NCI-H345 treated with DMSO at 0.1 percent for 48 hours (cell line): ENCODE measurements at regions not wholly inside any gene's neighbourhood (a gene's known extent, or its start where the extent isn't known, plus 50 kb on each side); places are given as distances from the start of the nearest gene placed in this dataset.
"Not testable (repeated sequence)": the region's sequence is repeated elsewhere in the genome, so short reads cannot be mapped to it uniquely, and the experiment has no call there.

Source experiments
- DNase-seq: peaks from one replicate; lab custom pipeline; 2025; ENCODE audit not compliant: unreplicated experiment; lab: John Stamatoyannopoulos, UW

- no peak for DNase-seq
These were observed 947.6 kb upstream of the MDGA2 start for GRCh38 chr14:48622980-48623379.

GRCh38 chr14:48618057-48618456 lies 942.7 kb upstream of the MDGA2 start:
- DNase-seq = no peak

- DNase-seq = no peak
These were observed 941.5 kb upstream of the MDGA2 start for GRCh38 chr14:48616931-48617330.

GRCh38 chr14:48615618-48616017 lies 940.2 kb upstream of the MDGA2 start:
- no peak for DNase-seq

GRCh38 chr14:48614003-48614402 lies 938.6 kb upstream of the MDGA2 start:
- DNase-seq = no peak

GRCh38 chr14:48606960-48607359 lies 931.6 kb upstream of the MDGA2 start:
- DNase-seq = not testable (repeated sequence)

GRCh38 chr14:48598458-48598857 lies 923.1 kb upstream of the MDGA2 start:
- no peak for DNase-seq

GRCh38 chr14:48586099-48586498 lies 910.7 kb upstream of the MDGA2 start:
- peak; percentile 53 for DNase-seq

- DNase-seq = no peak
These were observed 908.6 kb upstream of the MDGA2 start for GRCh38 chr14:48584031-48584430.

GRCh38 chr14:48582938-48583337 lies 907.5 kb upstream of the MDGA2 start:
- no peak for DNase-seq

- DNase-seq = no peak
These were observed 905.3 kb upstream of the MDGA2 start for GRCh38 chr14:48580692-48581091.

- no peak for DNase-seq
These were observed 900.4 kb upstream of the MDGA2 start for GRCh38 chr14:48575772-48576171.

- DNase-seq = no peak
These were observed 893.3 kb upstream of the MDGA2 start for GRCh38 chr14:48568688-48569087.

GRCh38 chr14:48568252-48568651 lies 892.8 kb upstream of the MDGA2 start:
- DNase-seq = no peak

GRCh38 chr14:48563489-48563888 lies 888.1 kb upstream of the MDGA2 start:
- no peak for DNase-seq

GRCh38 chr14:48561438-48561837 lies 886.0 kb upstream of the MDGA2 start:
- DNase-seq = not testable (repeated sequence)

GRCh38 chr14:48560421-48560820 lies 885.0 kb upstream of the MDGA2 start:
- no peak for DNase-seq

GRCh38 chr14:48553443-48553842 lies 878.0 kb upstream of the MDGA2 start:
- DNase-seq = no peak

- no peak for DNase-seq
These were observed 871.6 kb upstream of the MDGA2 start for GRCh38 chr14:48546996-48547395.

GRCh38 chr14:48537600-48537999 lies 862.2 kb upstream of the MDGA2 start:
- no peak for DNase-seq

GRCh38 chr14:48536318-48536717 lies 860.9 kb upstream of the MDGA2 start:
- DNase-seq = no peak

- DNase-seq = no peak
These were observed 852.4 kb upstream of the MDGA2 start for GRCh38 chr14:48527832-48528231.

- no peak for DNase-seq
These were observed 850.9 kb upstream of the MDGA2 start for GRCh38 chr14:48526307-48526706.

GRCh38 chr14:48504921-48505320 lies 829.5 kb upstream of the MDGA2 start:
- peak; percentile 39 for DNase-seq
